Activated B cell treated with CpG ODN at 0.5 μM for 24 hours (primary cell): ENCODE measurements at regions not wholly inside any gene's neighbourhood (a gene's known extent, or its start where the extent isn't known, plus 50 kb on each side); places are given as distances from the start of the nearest gene placed in this dataset.
A peak's percentile ranks its signal among the peaks of the same experiment; 100 is the strongest.

ENCODE experiments used
- ATAC-seq: fragments of 200-7000 bp; cut with Tn5 transposase; one replicate; pipeline ENCODE4 v1.10.0; 2021; ENCODE audit warnings: low read depth, mild to moderate bottlenecking, moderate library complexity
- CTCF ChIA-PET: fragments of 350-600 bp; sonication (Branson Sonifier 250); formaldehyde crosslinking; loops from one replicate; lab custom pipeline; 2021; ENCODE audit warnings: antibody characterized with exemption; lab: Charles Lee
- POLR2A ChIA-PET: fragments of 350-600 bp; sonication (Branson Sonifier 250); formaldehyde crosslinking; loops from one replicate; lab custom pipeline; 2021; ENCODE audit warnings: antibody characterized with exemption; lab: Charles Lee
- DNase-seq: peaks from one replicate; pipeline ENCODE4 v3.0.0; 2022
- H3K27ac Mint-ChIP-seq: one replicate; pipeline ENCODE4 v1.8.0; 2020; ENCODE audit warnings: mixed read lengths
- H3K27me3 Mint-ChIP-seq: one replicate; pipeline ENCODE4 v1.8.0; 2021; ENCODE audit warnings: mixed read lengths
- H3K36me3 Mint-ChIP-seq: one replicate; pipeline ENCODE4 v1.8.0; 2021; ENCODE audit warnings: low read depth, mixed read lengths
- H3K4me1 Mint-ChIP-seq: one replicate; pipeline ENCODE4 v1.8.0; 2021; ENCODE audit warnings: mixed read lengths
- H3K4me3 Mint-ChIP-seq: one replicate; pipeline ENCODE4 v1.8.0; 2020; ENCODE audit warnings: mild to moderate bottlenecking, mixed read lengths
- H3K9me3 Mint-ChIP-seq: one replicate; pipeline ENCODE4 v1.8.0; 2020; ENCODE audit warnings: mixed read lengths
- intact Hi-C: fragments of 100-400 bp; cut with micrococcal nuclease; formaldehyde crosslinking; loops from one replicate; pipeline ENCODE4 v1.15.1; 2024
- TF ChIP-seq, protein P1 (sequence below): fragments of 200-600 bp; IDR thresholded peaks from one replicate; pipeline ENCODE4 v1.8.0; 2022; ENCODE audit warnings: antibody characterized with exemption, mild to moderate bottlenecking

DNA sequence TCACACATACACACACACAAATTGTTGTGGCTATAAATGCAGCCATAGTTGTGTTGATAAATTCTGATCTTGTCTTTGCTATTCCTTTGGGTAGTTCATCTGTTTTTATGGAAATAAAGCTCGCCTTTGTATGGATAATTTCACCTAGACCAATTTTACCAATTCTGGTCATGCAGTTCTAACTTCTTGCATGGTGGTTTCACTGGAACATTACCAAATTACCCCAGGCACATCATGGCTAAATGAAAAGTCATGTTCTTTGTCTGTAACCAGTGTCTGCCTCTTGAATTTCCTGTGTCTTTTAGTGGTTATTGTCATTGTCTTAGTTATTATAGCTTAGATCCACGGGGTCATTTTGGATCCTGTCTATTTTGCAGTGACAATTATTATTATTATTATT, 50.3 kb upstream of the TMC1 start:
- TF ChIP-seq, protein P1, sequence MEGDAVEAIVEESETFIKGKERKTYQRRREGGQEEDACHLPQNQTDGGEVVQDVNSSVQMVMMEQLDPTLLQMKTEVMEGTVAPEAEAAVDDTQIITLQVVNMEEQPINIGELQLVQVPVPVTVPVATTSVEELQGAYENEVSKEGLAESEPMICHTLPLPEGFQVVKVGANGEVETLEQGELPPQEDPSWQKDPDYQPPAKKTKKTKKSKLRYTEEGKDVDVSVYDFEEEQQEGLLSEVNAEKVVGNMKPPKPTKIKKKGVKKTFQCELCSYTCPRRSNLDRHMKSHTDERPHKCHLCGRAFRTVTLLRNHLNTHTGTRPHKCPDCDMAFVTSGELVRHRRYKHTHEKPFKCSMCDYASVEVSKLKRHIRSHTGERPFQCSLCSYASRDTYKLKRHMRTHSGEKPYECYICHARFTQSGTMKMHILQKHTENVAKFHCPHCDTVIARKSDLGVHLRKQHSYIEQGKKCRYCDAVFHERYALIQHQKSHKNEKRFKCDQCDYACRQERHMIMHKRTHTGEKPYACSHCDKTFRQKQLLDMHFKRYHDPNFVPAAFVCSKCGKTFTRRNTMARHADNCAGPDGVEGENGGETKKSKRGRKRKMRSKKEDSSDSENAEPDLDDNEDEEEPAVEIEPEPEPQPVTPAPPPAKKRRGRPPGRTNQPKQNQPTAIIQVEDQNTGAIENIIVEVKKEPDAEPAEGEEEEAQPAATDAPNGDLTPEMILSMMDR, result no peak
- peaks cover 12% of the 10 kb centered on the region for H3K4me1 Mint-ChIP-seq
- no peaks in the 10 kb centered on the region for H3K9me3 Mint-ChIP-seq
- no peak for DNase-seq
- POLR2A ChIA-PET, result no interaction called here
- no peak overlapping the region for H3K27ac Mint-ChIP-seq
- H3K4me3 Mint-ChIP-seq, result no peak overlapping the region
- intact Hi-C loops, result loop anchor here (10.0 kb wide), 1 partner anchor 64 kb away; no protein-coding TSS in a partner anchor
- no peaks in the 10 kb centered on the region for H3K27me3 Mint-ChIP-seq
- H3K36me3 Mint-ChIP-seq, result no peaks in the 10 kb centered on the region
- no peak for ATAC-seq
- CTCF ChIA-PET, result no interaction called here

- no peak for ATAC-seq
- no peak for DNase-seq
- intact Hi-C loops, result no loop called here
- H3K27ac Mint-ChIP-seq, result no peak overlapping the region
- peaks cover 7% of the 10 kb centered on the region for H3K4me1 Mint-ChIP-seq
- TF ChIP-seq, protein P1, result no peak
- no peaks in the 10 kb centered on the region for H3K36me3 Mint-ChIP-seq
- POLR2A ChIA-PET, result interaction anchor here (0.7 kb wide), 2 partner anchors 28 to 308 kb away, joined by 3 to 5 read pairs; no protein-coding TSS in a partner anchor
- no peak overlapping the region for H3K4me3 Mint-ChIP-seq
- no peaks in the 10 kb centered on the region for H3K9me3 Mint-ChIP-seq
- H3K27me3 Mint-ChIP-seq, result no peaks in the 10 kb centered on the region
- CTCF ChIA-PET, result no interaction called here
Measured at GRCh38 chr9:72467766-72468738, 53.4 kb upstream of the TMC1 start.

- H3K9me3 Mint-ChIP-seq, result no peaks in the 10 kb centered on the region
- no peaks in the 10 kb centered on the region for H3K27me3 Mint-ChIP-seq
- intact Hi-C loops, result no loop called here
- ChIA-PET POLR2A (no interaction called here), CTCF (no interaction called here)
- H3K36me3 Mint-ChIP-seq, result no peaks in the 10 kb centered on the region
- DNase-seq (no peak), ATAC-seq (no peak)
- peaks cover 6% of the 10 kb centered on the region for H3K4me1 Mint-ChIP-seq
- H3K4me3 Mint-ChIP-seq, result no peak overlapping the region
- no peak overlapping the region for H3K27ac Mint-ChIP-seq
- TF ChIP-seq, protein P1, result no peak
Measured at GRCh38 chr9:72465593-72465984, 55.8 kb upstream of the TMC1 start.

DNA sequence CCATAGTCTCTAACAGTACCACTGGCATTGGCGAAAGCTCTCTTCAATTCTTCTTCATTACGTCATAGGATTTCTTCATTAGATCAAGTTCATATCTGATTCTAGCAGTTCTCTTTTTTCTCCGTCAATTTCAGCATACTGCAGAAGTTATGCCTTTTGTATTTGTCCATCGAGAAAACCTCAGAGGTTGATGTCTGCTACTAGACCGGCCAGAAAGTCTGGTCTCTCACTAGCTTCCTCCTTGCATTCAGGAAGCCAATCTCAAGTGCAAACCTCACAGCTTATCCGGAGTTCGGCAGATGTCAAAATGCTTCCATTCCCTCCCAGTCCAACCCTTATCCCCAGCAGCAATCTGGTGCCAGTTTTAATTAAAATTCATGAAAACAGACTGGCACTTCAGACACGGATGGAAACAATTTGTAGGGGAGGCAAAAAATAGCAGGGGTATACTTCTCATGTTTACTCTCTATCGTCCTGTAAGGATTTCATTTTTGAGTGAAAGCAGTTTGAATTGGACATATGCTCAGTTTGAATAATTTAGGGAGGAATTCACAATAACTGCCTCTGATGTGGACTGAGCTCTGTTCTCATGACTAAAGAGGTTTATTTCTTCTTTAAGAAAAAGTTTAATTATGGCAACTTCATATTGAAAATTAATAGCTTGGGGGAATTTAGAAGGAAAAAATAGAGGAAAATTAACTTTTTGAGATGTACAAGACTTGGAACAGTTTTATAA, 56.4 kb upstream of the TMC1 start:
- H3K36me3 Mint-ChIP-seq, result no peaks in the 10 kb centered on the region
- TF ChIP-seq, protein P1, result no peak
- ChIA-PET CTCF (no interaction called here), POLR2A (no interaction called here)
- ATAC-seq (no peak), DNase-seq (no peak)
- H3K4me3 Mint-ChIP-seq, result peak overlapping the region; percentile 55
- H3K4me1 Mint-ChIP-seq, result peaks cover 6% of the 10 kb centered on the region
- intact Hi-C loops, result no loop called here
- no peaks in the 10 kb centered on the region for H3K27me3 Mint-ChIP-seq
- H3K9me3 Mint-ChIP-seq, result no peaks in the 10 kb centered on the region
- no peak overlapping the region for H3K27ac Mint-ChIP-seq

DNA sequence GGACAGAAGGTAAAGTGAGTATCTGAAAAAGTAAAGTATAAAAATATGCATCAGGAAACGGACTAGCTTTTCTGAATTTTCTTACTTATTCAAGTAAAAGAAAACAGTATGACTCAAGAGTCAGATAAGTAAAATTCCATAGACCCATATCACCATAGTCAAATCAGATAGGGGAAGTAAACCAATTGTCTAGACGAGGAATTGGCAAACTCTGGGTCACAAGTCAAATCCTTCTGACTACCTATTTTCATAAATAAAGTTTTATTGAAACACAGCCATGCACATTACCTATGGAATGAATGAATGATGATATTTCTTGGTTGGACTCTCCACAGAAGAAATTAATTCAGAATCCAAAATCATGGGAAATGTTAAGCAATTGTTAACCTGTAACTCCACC, 59.1 kb upstream of the TMC1 start:
- no peak for DNase-seq
- POLR2A ChIA-PET, result no interaction called here
- peaks cover 6% of the 10 kb centered on the region for H3K4me1 Mint-ChIP-seq
- H3K4me3 Mint-ChIP-seq, result no peak overlapping the region
- intact Hi-C loops, result no loop called here
- CTCF ChIA-PET, result no interaction called here
- ATAC-seq, result no peak
- no peaks in the 10 kb centered on the region for H3K9me3 Mint-ChIP-seq
- no peak overlapping the region for H3K27ac Mint-ChIP-seq
- no peaks in the 10 kb centered on the region for H3K36me3 Mint-ChIP-seq
- no peaks in the 10 kb centered on the region for H3K27me3 Mint-ChIP-seq
- TF ChIP-seq, protein P1, result no peak
